CD1c-positive myeloid dendritic cell (primary cell): ENCODE measurements at regions not wholly inside any gene's neighbourhood (a gene's known extent, or its start where the extent isn't known, plus 50 kb on each side); places are given as distances from the start of the nearest gene placed in this dataset.

Experiments used
- DNase-seq: peaks from one replicate; pipeline ENCODE4 v3.0.0-alpha.2; 2016; ENCODE audit errors: extremely low spot score

- DNase-seq: no peak
Observed at GRCh38 chr7:50166997-50167965, 74.2 kb upstream of the ZPBP start.

- DNase-seq: no peak
Observed at GRCh38 chr7:50164559-50165170, 71.6 kb upstream of the ZPBP start.

GRCh38 chr7:50160206-50160605 lies 67.2 kb upstream of the ZPBP start:
- peak; percentile 26 for DNase-seq

- no peak for DNase-seq
Observed at GRCh38 chr7:50159154-50159553, 66.1 kb upstream of the ZPBP start.

GRCh38 chr7:50156706-50157105 lies 63.7 kb upstream of the ZPBP start:
- DNase-seq: peak; percentile 26

GRCh38 chr7:50156163-50156562 lies 63.1 kb upstream of the ZPBP start:
- DNase-seq: peak; percentile 10

GRCh38 chr7:50155755-50156154 lies 62.7 kb upstream of the ZPBP start:
- no peak for DNase-seq

GRCh38 chr7:50153995-50154394 lies 60.9 kb upstream of the ZPBP start:
- no peak for DNase-seq

- DNase-seq: no peak
Observed at GRCh38 chr7:50153148-50153547, 60.1 kb upstream of the ZPBP start.

GRCh38 chr7:50152486-50152885 lies 59.4 kb upstream of the ZPBP start:
- DNase-seq: no peak

- DNase-seq: no peak
Observed at GRCh38 chr7:50151661-50152060, 58.6 kb upstream of the ZPBP start.

- DNase-seq: no peak
Observed at GRCh38 chr7:50151001-50151400, 58.0 kb upstream of the ZPBP start.

- no peak for DNase-seq
Observed at GRCh38 chr7:50149369-50149768, 56.3 kb upstream of the ZPBP start.

GRCh38 chr7:50147951-50148808 lies 55.1 kb upstream of the ZPBP start:
- no peak for DNase-seq

- no peak for DNase-seq
Observed at GRCh38 chr7:50146692-50147091, 53.6 kb upstream of the ZPBP start.

- no peak for DNase-seq
Observed at GRCh38 chr7:50145801-50146338, 52.8 kb upstream of the ZPBP start.

- DNase-seq: no peak
Observed at GRCh38 chr7:50145226-50145625, 52.2 kb upstream of the ZPBP start.
